ENCODE measurements at regions not wholly inside any gene's neighbourhood (a gene's known extent, or its start where the extent isn't known, plus 50 kb on each side); places are given as distances from the start of the nearest gene placed in this dataset.

GRCh38 chr10:3932597-3933375, 147.8 kb upstream of the KLF6 start:
- TF ChIP-seq POLR2A (IDR thresholded peaks at IDR 0.05; ENCODE audit: low read depth, low read length) (no peak), POLR2AphosphoS5 (IDR thresholded peaks at IDR 0.05; ENCODE audit: low read depth, low read length) (no peak), TAF1 (IDR thresholded peaks at IDR 0.05; ENCODE audit: borderline replicate concordance, low read depth, low read length) (no peak)

Measured in GM12892 (cell line).